Hematopoietic multipotent progenitor cell treated with erythropoietin and hydrocortisone succinate and interleukin-3 and kit ligand, for 6 days (in vitro differentiated cells): ENCODE measurements at regions not wholly inside any gene's neighbourhood (a gene's known extent, or its start where the extent isn't known, plus 50 kb on each side); places are given as distances from the start of the nearest gene placed in this dataset.

Experiments
- DNase-seq: peaks from one replicate; pipeline ENCODE4 v3.0.0-alpha.2; 2015

DNA sequence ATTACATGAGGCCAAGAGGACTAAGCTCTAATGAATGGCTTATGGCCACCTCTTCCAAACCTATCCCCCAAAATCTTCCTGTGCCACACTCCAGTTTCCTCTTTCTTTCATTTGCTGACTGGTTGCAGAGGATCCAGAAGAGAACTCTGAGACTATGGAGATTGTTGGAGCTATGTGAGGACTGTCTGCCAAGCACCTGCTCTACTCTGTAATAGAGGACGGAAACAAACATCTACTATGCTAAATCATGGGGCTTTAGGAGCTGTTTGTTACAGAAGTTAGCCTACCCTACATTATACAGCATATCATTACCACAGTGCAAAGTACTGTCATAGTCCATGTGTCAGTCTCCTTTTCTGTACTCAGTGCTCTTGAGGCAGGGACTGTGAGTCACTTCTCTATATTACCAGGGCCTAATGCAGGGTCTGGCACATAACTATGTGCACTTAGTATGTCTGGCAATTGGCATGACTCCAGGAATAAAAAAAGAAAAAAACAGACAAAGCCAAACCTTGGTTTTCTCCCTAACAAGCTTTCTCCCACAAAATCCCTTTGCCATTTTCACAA, 95.1 kb downstream of the RPAP3 start:
- no peak for DNase-seq

DNA sequence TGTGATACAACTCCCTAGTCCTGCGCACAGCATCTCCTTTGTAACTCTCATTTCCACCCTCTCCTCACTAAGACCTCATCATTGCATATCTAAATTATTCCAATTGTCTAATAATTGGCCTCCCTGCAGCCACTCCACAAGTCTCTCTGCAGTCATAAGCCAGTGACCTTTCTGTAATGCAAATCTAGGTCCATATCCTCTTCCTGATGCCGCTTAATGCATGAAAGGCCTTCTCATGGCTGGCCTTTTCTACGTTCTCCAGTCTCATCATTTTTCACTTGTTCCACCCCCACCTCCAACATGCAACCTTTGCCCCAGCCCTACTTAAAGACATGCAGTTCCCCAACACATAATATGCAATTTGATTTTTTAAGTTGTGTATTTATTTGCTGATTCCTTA, 96.0 kb downstream of the RPAP3 start:
- no peak for DNase-seq

DNA sequence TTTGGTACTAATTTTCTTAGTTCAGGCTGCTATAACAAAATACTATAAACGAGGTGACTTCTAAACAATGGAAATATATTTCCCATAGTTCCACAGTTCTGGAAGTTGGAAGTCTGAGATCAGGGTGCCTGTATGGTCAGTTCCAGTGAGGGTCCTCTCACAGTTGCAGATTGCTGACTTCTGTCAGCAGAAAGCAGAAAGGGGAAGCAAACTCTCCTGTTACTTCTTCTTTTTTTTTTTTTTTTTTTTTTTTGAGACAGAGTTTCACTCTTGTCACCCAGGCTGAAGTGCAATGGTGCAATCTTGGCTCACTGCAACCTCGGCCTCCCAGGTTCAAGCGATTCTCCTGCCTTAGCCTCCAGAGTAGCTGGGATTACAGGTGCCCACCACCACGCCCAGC, 97.2 kb downstream of the RPAP3 start:
- DNase-seq: peak; percentile 46

DNA sequence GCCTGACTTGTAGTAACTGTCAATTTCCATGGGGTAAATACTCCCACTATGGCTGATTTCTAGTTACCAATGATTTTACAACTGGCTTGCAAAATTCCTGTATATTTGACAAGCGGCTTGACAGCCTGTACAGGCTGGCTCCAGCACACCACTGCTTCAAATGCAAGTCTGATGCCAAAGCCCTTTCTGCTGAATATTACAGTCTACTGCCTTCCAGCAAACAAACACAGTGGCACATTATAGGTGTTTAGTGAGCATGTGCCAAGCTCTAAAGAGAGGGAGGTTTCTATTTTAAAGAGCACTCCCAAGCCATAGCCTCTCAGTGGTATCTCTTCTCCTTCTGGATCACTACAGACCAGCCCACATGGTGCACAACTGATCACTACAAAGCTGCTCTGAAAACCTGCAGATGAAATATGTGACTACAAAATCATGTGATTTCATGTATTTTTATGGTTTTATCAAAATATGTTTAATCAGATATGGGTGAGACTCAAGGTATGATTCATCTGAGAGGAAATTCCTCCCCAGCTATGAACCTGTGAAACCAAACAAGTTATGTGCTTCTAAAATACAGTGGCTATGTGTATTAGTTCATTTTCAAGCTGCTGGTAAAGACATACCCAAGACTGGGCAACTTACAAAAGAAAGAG, 101.5 kb downstream of the RPAP3 start:
- no peak for DNase-seq

DNA sequence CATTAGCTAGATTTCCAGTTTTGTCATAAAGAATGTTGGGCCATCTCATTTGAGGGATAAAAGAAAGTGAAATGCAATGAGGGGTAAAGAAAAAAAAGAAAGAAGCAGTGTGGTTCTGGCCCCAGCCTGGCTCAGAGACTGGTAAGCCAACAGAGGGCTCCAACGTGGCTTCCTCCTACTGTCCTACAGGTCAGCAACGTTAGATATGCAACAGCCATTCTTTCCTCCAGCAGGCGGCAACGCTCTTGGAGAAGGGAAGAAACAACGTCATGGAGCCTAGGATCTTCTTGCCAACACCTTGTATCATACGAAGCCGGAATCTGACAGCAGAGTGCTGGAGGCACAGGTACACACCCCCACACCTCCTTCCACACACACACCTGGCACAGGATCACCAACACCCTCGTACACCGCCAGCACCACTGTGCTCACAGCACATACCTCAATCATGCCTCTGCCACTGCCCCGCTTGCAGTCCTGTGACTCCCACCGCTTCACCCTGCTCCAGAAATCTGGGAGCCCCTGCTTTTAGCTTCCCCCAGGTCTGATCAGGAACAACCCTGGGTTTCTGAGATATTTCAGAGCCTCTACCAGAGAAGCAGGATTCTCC, 102.8 kb downstream of the RPAP3 start:
- DNase-seq: no peak

DNA sequence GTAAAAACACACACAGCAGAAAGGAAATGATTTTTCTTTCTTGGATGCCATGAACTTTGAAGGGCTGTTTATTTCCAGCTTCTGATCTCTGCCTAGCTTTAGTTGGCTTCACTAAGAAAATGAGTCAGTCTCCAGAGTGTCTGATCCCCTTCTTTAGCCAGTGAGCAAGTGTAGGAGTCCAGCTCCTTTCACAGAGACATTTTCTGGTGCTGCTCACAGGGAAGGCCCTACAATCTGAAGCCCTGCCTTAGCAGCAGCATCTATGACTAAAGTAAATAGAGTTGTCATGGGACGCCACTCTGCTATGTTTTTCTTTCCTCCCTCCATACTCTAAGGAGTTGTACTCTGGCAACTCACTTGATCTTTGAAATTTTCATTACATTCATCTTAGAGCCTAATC, 103.5 kb downstream of the RPAP3 start:
- DNase-seq: no peak

DNA sequence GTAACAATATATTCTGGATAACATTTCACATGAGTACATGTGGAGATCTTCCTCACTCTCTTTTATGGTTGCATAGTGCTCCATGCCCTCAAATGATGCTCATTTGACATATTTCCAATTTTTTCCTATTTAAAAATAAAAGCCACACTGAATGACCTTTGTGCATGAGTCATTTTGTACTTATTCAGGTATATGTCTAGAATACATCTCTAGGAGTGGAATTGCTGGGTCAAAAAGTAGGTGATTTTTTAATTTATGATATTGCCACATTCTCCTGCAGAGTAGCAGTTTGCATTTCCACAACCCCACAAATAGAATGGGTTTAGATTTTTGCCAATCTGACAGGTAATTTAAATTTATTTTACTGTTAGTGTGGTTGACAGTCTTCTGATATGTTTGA, 104.8 kb downstream of the RPAP3 start:
- no peak for DNase-seq

DNA sequence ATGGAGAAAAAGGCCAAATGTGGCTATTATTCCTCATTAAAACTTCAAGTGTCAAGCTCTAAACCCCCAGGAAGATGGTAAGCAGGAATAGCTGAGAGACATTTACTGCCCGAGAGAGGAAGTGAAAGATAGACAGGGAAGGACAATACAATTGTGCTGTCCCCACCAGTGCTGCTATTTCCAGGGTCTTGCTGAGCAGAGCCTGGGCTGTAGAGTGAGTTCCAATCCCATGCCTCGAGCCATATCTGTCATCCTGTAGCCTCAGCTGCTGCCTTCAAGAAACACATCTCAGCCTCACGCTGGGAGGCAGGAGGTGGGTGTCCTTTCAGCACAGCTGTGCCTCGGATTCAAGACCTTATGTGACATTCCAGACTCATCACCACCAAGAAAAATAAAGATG, 114.0 kb downstream of the RPAP3 start:
- no peak for DNase-seq

DNA sequence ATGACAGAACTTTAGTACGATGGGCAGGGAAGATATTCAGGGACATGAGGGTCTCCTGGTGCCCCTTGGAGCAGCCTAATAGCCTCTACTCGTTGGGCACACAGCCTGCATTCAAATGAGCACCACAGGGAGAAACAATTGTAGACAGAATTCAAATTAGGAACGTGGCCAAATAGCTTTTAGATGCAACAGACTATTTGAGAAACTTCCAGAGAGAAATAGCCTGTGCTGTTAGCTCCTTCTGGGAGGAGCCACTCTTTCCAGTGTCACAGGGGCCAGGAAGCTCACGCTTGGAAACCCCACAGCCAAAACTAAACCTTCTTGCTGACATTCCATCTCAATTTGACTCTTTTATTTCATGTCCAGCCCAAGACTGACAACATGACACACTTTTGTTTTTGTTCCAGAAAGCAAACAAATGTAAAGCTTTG, 114.5 kb downstream of the RPAP3 start:
- no peak for DNase-seq

DNA sequence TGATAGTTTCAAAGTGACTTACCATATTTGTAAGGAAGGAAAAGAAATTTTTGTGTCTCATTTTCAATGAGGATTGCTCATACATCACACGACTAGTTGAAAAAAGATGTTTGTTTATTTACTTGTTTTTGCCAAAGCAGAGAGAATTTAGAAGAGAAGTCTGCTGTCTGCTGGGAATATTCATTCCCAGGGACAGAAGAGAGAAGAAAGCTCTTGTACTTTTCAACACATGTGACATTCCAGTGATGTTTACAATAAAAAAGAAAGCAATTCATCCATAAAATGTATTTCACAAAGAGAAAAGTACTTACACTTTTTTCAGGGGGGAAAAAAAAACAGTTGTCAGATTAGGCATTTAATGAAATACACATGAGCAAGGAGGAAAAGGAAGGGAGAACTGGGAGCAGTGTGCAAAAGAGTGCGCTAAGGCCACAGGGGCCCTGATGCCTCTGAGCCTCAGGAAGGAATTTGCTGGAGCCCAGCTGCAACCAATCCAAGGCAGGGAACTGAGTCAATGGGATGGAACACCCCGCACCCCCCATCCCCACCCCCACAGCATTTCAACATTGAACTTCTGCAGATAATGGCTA, 115.0 kb downstream of the RPAP3 start:
- DNase-seq: no peak

DNA sequence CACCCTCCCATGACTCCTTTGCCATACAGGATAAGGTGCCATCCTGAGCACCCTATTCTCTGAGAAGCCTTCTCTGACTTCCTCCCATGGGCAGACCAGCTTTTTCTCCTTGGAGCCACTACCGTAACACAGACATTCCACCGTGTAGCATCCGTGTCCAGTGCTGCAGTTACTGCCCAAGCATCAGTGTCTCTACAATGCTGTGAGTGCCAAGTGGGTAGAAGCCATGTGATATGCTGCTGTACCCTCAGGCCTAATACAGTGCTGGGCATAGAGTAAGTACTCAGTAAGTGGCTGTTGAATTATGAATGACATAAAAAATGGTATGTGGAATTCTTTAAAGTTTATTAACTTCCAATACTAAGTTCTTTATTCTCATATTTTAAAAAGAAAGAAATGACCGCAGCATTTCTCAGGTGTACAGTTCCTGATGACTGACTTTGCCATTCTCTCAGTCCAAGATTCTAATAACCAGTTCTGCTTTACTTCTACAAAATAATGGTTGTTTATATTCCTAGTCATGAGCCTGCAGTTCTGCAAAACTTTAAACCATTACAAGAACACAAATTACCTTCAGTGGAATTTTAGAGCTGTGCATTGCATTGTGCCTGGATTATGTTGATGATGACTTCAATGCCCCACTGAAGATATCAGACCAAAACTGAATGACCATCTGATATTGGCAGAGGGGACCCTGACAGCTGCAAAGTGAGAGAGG, 118.7 kb downstream of the RPAP3 start:
- no peak for DNase-seq

DNA sequence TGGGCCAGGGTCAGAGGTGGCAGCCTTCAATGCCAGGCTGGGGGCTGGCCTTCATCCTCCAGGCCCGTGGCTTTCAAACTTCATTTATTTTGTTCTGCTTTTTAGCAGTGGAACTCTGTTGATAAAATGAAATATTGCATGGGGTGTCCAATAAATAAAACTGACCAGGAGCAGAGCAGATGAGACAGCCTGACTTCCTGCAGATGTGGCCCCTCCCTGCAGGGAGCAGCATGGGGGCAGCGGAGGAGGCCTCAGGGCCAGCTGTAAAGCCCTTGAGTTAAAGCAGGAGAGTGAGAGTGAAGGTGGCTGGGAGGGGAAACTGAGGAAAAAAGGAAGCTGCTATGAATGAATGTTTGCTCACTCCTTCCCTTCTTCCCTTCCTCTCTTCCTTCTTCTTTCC, 120.3 kb downstream of the RPAP3 start:
- no peak for DNase-seq

DNA sequence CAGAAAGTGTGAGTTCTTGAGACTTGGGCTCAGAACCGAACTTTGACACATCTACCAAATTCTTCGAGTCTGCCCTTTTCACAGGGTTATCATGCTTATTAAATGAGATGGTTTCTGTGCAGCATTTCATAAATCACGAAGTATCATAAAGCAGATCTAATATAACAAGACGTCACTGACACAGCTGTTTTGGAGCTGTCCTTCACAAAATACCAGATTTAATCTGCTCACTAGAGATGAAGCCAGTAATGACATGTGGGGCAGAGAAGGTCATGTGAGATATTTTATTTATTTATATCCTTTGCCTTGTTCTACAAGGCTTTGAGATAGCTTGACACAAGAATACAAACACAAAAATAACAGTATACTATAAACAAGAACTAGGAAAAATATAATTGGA, 127.0 kb downstream of the RPAP3 start:
- DNase-seq: no peak

DNA sequence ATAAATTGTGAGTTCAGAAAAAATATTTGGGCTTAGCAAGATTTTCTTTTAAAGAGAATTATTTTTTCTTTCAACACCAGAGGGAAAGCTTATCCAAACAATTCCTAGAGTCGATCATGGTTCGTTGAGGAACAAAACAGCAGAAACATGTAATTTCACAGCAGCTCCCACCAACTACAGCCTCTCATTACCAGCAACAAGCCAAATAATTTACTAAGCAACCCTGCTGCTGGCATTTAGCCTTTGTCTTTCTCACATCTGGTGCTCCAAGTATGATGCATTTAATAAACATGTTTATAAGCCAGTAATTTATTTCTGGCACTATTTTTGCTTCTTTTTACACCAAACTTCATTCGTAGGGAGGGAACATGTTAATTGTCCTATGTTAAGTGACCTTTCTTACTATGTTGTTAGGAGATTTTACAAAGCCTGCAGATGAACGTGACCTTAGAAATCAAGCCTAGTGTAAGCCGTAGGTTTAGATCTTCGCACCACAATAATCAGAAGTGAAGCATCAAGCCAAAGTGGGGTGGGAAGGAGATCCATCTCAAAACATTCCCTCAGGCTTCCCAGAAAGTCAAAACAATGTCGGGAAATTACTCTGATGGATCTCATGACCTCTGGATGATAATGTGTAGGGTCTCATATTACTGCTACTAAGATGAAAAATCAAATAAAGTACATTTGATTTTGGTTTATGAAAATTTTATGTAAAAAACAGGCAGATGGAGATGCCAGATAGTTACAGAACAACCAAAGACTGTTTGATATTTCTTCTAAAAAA, 128.4 kb downstream of the RPAP3 start:
- DNase-seq: no peak

DNA sequence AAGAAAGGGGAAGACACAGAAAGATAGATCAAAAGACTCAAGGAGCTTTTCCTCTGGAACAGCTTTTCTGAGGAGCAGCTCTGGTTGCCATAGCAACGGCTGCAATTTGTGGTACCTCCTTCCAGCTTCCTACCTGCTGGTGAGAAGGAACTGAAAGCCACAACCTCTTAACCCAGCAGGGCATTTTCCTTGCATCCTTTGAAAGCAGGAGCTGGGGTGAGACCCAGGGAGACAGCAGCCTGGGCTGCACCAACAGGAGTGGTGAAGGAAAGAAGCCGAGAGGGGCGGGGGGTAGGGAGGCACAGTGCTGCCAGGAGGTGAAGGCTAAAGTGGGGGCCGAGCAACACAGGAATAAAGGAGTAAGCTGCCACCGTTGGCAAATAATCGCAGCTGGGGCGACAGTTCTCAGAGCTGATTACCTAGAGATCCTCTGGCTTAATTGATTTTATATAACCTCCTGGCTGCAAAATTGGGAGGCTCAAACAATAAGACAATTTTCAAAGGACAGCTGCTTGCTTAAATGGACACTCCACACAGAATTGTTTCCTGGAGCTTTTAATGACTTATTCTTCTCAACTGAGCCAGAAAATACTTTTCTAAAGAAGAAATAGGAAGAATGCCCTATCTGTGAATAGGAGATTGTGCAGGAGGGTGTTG, 129.4 kb downstream of the RPAP3 start:
- no peak for DNase-seq

DNA sequence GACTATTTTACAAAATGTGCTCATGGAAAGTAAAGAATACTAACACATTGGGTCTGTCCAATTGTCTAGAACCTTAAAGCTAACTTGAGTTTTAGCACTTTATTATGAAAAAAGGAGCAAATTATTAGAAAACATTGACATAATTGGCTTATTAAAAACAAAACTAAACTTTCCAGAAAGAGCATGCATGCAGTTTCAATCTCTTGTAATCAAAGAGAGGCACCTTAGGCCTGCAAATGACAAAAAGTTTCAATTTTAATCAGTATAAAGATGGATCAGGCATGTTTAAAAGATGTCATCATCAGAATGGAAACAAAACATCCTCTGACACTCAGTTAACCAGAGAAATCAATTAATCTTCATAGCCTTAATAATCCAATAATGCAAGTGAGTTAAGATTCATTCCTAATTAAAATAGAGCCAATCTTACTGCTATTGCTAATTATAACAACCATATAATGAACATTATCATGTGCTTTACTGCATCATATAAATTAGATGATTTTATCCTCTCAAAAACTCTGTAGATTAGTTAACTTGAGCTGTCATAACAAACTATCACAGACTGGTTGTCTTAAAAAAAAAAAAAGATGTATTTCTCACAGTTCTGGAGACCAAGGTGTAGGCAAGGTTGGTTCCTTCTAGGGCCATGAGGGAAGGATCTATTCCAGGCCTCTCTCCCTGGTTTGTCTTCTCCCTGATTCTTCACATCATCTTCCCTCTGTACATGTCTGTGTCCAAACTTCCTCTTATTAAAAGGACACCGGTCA, 131.4 kb downstream of the RPAP3 start:
- no peak for DNase-seq

DNA sequence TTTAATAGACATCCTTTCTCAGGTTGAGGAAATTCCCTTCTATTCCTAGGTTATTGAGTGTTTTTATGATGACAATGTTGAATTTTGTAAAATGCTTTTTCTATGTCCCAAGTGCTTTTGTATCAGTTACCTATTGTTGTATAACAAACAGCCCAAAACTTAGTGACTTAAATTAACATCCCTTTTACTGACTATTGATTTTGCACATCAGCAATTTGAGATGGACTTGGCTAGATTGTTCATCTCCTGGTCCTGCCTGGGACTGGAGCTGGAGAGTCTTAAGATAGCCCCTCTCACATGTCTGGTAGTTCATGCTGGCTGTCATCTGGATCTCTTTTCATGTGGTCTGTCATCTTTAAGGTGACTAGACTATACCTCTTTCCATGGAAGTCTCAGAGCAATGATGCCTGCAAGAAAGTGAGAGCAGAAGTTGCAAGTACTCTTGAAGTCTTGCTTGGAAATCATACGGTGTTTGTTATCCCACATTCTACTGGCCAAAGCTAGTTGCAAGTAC, 132.6 kb downstream of the RPAP3 start:
- DNase-seq: no peak

DNA sequence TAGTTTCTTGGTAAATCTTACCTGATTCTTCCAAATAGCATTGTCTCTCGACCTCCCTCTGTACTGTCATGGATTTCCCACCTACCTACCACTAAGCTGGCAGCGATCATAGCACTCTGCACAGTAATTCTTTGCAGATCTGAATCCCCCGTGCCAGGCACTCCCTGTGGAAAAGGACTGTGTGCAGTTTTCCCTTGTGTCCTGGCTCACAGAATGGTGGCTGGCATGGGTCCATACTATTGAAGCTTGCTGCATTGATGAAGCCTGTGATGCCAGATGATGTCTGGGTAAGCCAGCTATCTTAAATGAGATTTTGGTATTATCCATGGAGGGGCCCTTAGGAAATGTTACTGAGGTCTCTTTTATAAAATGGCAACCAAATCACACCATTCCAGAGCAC, 135.7 kb downstream of the RPAP3 start:
- DNase-seq: no peak

DNA sequence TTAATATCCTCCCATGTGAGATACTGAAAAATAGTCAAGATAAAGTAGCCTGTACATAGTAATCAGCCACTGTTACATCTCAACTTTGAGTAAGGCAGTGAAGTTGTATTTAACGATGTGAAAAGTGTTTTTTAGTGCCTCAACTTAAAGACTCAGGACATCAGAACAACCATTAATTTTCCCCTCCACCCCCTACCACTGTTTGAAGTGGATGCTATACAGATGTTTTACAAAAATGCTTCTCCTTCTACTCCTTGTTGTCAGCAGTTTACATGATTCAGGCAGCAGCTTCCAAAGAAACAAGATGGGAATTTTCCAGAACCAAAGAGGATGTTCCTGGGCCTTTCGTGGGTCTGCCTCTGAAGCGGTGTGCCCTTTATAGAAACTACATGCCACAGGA, 143.6 kb downstream of the RPAP3 start:
- no peak for DNase-seq

DNA sequence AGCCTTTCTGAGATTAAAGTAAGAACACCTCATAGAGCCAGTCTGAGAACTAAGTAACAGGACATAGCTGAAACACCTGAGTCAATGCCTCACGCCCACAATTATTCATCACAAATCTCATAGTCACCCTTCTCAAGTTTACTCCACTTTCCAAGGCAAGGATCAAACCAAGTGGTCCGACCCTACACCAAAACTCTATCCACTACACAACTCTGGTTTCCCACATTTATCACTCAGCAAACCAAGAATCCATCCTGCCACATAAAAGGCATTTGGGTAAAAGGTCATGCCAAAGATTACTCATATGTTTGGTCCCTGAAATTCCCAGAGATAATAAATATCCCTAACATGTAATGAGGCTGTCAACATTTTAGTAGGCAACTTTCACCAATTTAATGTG, 144.1 kb downstream of the RPAP3 start:
- DNase-seq: no peak

DNA sequence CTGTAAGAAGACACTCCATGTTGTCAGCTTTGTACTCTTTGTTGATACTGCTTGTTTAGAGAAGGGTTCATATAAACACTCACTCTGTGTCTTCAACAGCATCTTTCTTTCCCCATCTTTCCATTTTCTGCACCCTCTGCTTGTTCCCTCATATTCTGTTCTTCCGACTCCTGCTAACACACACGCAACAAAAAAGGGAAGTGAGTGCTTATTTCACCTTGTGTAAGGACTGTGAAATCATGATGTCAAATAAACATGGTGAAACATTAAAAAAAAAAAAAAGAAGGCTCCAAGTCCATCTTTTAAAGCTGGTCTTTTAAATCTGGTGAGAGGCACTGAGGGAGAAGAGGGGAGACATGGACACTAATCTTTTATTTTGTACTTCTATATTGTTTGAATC, 145.4 kb downstream of the RPAP3 start:
- DNase-seq: peak; percentile 11
